DND-41 (cell line): ENCODE measurements at regions not wholly inside any gene's neighbourhood (a gene's known extent, or its start where the extent isn't known, plus 50 kb on each side); places are given as distances from the start of the nearest gene placed in this dataset.

ENCODE experiments used
- ATAC-seq: fragments of 200-7000 bp; cut with Tn5 transposase; 3 replicates; pipeline ENCODE4 v1.9.1; 2021; ENCODE audit warnings: low read depth; ENCODE audit not compliant: insufficient read depth
- DNase-seq: peaks from one replicate; pipeline ENCODE4 v3.0.0-alpha.2; 2020
- H2AFZ ChIP-seq: 2 replicates; pipeline ENCODE4 v1.6.0; 2012; ENCODE audit warnings: low read depth, low read length
- H3K27ac ChIP-seq: 2 replicates; pipeline ENCODE4 v1.5.1; 2012; ENCODE audit warnings: low read length, inconsistent platforms
- H3K27me3 ChIP-seq: fragments of 200-600 bp; sonication (generic); 2 replicates; pipeline ENCODE4 v1.6.0; 2012; ENCODE audit warnings: low read length, mild to moderate bottlenecking, inconsistent platforms; ENCODE audit not compliant: insufficient read depth, poor library complexity
- H3K36me3 ChIP-seq: 2 replicates; pipeline ENCODE4 v1.5.1; 2012; ENCODE audit warnings: low read length, inconsistent platforms; ENCODE audit not compliant: insufficient read depth
- H3K4me1 ChIP-seq: 2 replicates; pipeline ENCODE4 v1.5.1; 2012; ENCODE audit warnings: mild to moderate bottlenecking, low read length; ENCODE audit not compliant: insufficient read depth
- H3K4me2 ChIP-seq: 2 replicates; pipeline ENCODE4 v1.6.0; 2012; ENCODE audit warnings: mild to moderate bottlenecking, moderate library complexity, low read length, inconsistent platforms; ENCODE audit not compliant: insufficient read depth
- H3K4me3 ChIP-seq, 2 experiments: fragments of 200-600 bp in 1 of 2; shearing (Covaris generic) in 1 of 2; 2 replicates each; pipeline ENCODE4 v1.5.1; 2012 to 2016; ENCODE audit warnings: inconsistent platforms in 2 of 2, low read length in 2 of 2, mild to moderate bottlenecking in 2 of 2, low read depth in 1 of 2, moderate library complexity in 1 of 2
- H3K79me2 ChIP-seq: 2 replicates; pipeline ENCODE4 v1.6.0; 2012; ENCODE audit warnings: low read length, inconsistent platforms; ENCODE audit not compliant: insufficient read depth
- H3K9ac ChIP-seq: 2 replicates; pipeline ENCODE4 v1.6.0; 2012; ENCODE audit warnings: low read depth, mild to moderate bottlenecking, inconsistent platforms, low read length, moderate library complexity
- H3K9me3 ChIP-seq: 2 replicates; pipeline ENCODE4 v1.5.1; 2012; ENCODE audit warnings: low read length, moderate library complexity, mild to moderate bottlenecking, inconsistent platforms; ENCODE audit not compliant: insufficient read depth, severe bottlenecking
- H4K20me1 ChIP-seq: 2 replicates; pipeline ENCODE4 v1.6.0; 2012; ENCODE audit warnings: low read length; ENCODE audit not compliant: insufficient read depth
- EZH2 ChIP-seq: IDR thresholded peaks from 3 replicates; pipeline ENCODE4 v1.6.1; 2012; ENCODE audit warnings: borderline replicate concordance, low read depth, mild to moderate bottlenecking, moderate library complexity, low read length, inconsistent platforms; ENCODE audit not compliant: severe bottlenecking
- TF ChIP-seq, protein P1 (sequence below): IDR thresholded peaks from 2 replicates; pipeline ENCODE4 v1.5.1; 2012; ENCODE audit warnings: borderline replicate concordance, low read length, moderate library complexity, mild to moderate bottlenecking; ENCODE audit not compliant: poor library complexity, severe bottlenecking; ENCODE audit errors: extremely low read depth

DNA sequence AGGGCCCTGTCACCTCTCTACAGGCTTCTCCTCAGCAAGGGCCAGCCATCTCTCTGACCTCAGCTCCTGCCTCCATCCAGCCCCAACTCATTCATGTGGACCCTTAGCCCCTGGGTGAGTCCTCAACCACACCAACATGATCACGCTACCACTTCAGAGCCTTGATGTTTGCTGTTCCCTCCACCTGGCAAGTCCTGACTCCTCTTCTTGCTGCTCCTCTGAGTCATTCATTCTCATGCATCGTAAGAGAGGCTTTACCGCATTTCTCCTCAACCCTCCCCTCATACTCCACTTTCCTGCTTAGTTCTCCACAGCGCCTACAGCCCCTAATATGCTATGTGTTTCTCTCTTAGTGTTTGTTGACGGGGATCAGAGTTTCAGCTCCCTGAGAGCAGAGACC, 99.9 kb downstream of the C17orf67 start:
- TF ChIP-seq, protein P1, sequence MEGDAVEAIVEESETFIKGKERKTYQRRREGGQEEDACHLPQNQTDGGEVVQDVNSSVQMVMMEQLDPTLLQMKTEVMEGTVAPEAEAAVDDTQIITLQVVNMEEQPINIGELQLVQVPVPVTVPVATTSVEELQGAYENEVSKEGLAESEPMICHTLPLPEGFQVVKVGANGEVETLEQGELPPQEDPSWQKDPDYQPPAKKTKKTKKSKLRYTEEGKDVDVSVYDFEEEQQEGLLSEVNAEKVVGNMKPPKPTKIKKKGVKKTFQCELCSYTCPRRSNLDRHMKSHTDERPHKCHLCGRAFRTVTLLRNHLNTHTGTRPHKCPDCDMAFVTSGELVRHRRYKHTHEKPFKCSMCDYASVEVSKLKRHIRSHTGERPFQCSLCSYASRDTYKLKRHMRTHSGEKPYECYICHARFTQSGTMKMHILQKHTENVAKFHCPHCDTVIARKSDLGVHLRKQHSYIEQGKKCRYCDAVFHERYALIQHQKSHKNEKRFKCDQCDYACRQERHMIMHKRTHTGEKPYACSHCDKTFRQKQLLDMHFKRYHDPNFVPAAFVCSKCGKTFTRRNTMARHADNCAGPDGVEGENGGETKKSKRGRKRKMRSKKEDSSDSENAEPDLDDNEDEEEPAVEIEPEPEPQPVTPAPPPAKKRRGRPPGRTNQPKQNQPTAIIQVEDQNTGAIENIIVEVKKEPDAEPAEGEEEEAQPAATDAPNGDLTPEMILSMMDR, result no peak
- no peak for TF ChIP-seq EZH2
- Histone ChIP-seq H3K9me3 (no peaks in the 10 kb centered on the region), H3K4me1 (no peaks in the 10 kb centered on the region), H4K20me1 (no peaks in the 10 kb centered on the region), H3K79me2 (no peaks in the 10 kb centered on the region), H3K36me3 (no peaks in the 10 kb centered on the region), H3K9ac (no peak overlapping the region), H3K27ac (no peak overlapping the region), H3K27me3 (no peaks in the 10 kb centered on the region), H2AFZ (no peak overlapping the region), H3K4me2 (no peak overlapping the region), H3K4me3 (no peak overlapping the region)
- no peak for DNase-seq
- no peak for ATAC-seq

DNA sequence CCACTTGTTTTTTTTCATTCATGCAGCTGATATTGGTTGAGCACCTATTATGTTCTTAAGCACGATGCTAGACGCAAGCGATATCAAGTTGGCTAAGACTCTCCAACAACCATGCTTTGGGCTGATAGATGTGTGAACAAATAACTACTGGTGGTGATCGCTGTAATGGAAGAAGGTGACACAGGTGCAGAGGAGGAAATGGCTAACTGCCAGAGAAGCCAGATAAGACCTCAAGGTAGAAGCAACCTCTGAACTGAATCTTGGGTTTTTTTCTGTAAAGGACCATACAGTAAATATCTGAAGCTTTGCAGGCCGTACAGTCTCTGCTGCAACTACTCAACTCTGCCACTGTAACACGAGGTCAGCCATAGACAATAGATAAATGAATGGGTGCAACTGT, 97.9 kb downstream of the C17orf67 start:
- Histone ChIP-seq H3K9ac (no peak overlapping the region), H3K4me3 (no peak overlapping the region), H3K79me2 (no peaks in the 10 kb centered on the region), H3K36me3 (no peaks in the 10 kb centered on the region), H3K27ac (no peak overlapping the region), H3K9me3 (no peaks in the 10 kb centered on the region), H3K4me2 (no peak overlapping the region), H3K4me1 (no peaks in the 10 kb centered on the region), H3K27me3 (no peaks in the 10 kb centered on the region), H2AFZ (no peak overlapping the region), H4K20me1 (no peaks in the 10 kb centered on the region)
- no peak for TF ChIP-seq EZH2
- TF ChIP-seq, protein P1, result no peak
- DNase-seq (no peak), ATAC-seq (no peak)

DNA sequence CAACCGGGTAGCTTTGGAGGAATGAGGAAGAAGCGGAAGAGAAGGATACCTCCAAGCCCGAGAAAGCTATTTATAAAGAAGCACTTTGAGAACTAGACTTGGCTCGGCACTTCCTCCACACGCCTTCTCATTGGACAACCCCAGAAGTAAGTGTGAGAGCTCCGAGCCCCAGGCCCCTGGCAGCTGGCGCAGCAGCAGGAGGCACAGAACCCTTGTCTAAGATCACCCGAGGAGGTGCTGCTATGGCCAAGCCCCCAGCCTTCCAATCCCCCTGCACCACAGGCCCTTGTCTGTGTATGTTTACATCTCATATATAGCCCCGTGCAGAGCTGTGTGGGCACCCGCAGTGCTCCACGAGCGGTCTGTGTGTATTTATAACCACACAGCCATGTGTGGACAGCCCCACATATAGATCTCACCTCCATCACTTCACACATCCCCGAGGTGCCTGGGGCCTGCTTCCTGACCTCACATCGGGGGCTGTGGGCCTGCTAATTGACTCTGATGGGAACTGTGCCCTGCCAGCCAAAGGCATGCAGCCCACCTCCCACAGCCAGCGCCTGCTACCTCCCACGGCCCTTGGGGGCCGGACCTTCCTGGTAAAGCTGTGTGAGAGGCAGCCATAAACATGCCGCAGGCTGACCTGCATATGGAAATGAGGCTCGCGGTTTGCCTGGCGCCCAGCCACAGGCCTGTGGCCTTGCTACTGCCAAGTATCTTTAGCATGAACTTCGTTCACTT, 96.1 kb downstream of the C17orf67 start:
- Histone ChIP-seq H3K79me2 (no peaks in the 10 kb centered on the region), H3K4me3 (no peak overlapping the region), H4K20me1 (no peaks in the 10 kb centered on the region), H3K27me3 (no peaks in the 10 kb centered on the region), H3K27ac (no peak overlapping the region), H2AFZ (no peak overlapping the region; the same call in 1 of the 2 replicates), H3K9me3 (no peaks in the 10 kb centered on the region), H3K36me3 (no peaks in the 10 kb centered on the region), H3K4me1 (no peaks in the 10 kb centered on the region), H3K9ac (no peak overlapping the region), H3K4me2 (no peak overlapping the region)
- DNase-seq (no peak), ATAC-seq (no peak)
- TF ChIP-seq, protein P1, result no peak
- no peak for TF ChIP-seq EZH2
